HG02759 (cell line): ENCODE measurements at regions not wholly inside any gene's neighbourhood (a gene's known extent, or its start where the extent isn't known, plus 50 kb on each side); places are given as distances from the start of the nearest gene placed in this dataset.

Experiments
- ATAC-seq: cut with Tn5 transposase; IDR thresholded peaks from one replicate; pipeline ENCODE4 v1.9.1; 2021; ENCODE audit warnings: mild to moderate bottlenecking, moderate library complexity; ENCODE audit not compliant: unreplicated experiment

- ATAC-seq, result no peak
Measured at GRCh38 chr3:174398761-174399160, 460.4 kb upstream of the NAALADL2 start.

- ATAC-seq, result no peak
Measured at GRCh38 chr3:174403831-174404230, 455.3 kb upstream of the NAALADL2 start.

GRCh38 chr3:174408310-174408709, 450.8 kb upstream of the NAALADL2 start:
- ATAC-seq, result no peak

GRCh38 chr3:174409086-174409743, 449.9 kb upstream of the NAALADL2 start:
- no peak for ATAC-seq

DNA sequence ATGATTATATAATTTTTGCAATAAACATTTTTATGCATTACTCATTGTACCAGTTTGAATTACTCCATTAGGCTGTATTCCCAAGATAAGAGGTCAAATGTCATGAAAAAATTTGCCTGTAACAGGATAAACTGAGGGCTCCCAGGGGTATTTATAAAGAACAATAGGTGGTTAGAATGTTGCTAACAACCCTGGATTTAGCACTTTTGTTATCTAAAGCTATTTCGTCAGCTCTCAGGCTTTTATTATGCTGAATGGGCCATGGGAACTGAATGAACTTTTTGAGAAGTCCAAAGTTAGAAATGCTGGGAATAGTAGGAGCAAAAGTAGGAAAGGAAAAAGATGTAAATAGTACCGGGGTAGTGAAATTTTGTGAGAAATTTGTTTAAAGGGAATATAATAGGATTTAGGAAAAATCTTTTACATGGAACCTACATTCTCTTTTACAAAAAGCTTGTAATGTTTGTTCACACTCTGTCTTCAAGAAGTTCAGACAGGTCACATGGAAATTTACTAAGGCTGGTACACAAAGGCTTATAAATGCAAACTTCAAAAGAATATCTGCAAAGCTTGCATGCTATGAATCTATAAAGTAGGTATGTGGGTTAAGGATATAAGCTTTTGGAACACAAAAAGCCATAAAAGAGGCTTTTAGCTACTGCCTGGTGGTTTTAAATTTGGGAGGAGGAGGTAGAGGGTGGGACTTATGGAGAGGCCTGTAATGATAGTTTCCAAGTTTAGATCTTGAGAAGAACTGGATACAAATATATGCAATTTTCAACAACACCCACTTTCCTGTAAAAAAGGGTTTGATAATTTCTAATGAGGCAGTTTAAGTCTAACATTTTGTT, 445.8 kb upstream of the NAALADL2 start:
- no peak for ATAC-seq

DNA sequence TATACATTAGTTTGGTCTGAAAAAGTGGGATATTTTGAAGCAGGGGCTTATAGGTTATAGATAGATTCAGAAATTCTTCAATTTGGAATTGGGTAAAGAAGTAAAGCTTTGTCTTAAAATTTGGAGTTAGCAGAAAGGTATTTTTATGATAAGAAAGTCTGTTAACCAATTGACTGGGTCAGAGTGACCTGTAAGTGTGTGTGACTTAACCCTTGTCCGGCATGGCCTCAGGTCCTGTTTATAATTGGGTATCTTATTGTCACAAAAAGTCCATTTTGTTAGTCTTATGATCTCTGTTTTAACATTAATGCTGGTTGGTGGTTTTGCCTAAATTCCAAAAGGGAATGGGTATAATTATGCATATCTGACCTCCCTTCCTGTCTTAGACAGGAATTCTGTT, 444.2 kb upstream of the NAALADL2 start:
- ATAC-seq, result no peak

- ATAC-seq, result no peak
Measured at GRCh38 chr3:174417573-174417972, 441.6 kb upstream of the NAALADL2 start.

GRCh38 chr3:174419216-174419615, 439.9 kb upstream of the NAALADL2 start:
- no peak for ATAC-seq

- ATAC-seq, result no peak
Measured at GRCh38 chr3:174423936-174424335, 435.2 kb upstream of the NAALADL2 start.

- ATAC-seq, result no peak
Measured at GRCh38 chr3:174424656-174425055, 434.5 kb upstream of the NAALADL2 start.

DNA sequence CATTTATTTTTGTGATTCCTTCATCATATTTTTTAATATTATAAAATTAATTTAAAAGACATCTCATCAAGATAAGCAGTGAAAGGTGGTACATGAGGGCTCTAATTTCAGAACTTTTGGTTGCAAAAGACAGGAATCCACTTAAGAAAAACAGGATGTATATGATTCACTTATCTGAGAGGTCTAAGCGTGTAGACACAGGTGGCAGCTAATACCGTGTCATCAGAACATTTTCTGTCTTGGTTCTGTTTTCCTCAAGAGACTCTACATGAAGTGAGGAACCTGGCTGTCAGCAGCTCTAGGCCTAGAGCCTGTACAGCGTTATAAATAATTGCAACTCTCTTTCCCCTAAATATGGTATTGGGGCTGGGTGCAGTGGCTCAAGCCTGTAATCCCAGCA, 433.7 kb upstream of the NAALADL2 start:
- ATAC-seq, result no peak

- no peak for ATAC-seq
Measured at GRCh38 chr3:174430986-174431385, 428.1 kb upstream of the NAALADL2 start.

GRCh38 chr3:174431717-174432116, 427.4 kb upstream of the NAALADL2 start:
- no peak for ATAC-seq

DNA sequence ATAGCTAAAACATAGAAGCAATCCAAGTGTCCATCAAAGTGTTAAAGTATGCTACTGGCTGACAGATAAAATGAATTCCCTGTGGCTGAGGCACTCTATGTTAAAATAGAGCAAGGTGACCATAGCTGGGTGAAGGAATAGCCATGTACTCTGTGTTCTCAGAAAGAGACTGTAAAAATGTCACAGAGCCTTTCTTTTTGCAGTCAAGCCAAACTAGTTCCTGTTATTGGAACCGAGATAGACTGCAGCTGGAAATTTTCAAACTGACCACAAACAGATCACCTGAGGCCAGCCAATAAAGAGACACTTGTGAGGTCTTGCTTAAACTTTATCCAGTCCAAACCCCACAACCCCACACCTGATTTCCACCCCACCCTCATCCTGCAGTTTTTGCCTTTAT, 422.8 kb upstream of the NAALADL2 start:
- no peak for ATAC-seq

GRCh38 chr3:174438501-174439145, 420.5 kb upstream of the NAALADL2 start:
- no peak for ATAC-seq

- no peak for ATAC-seq
Measured at GRCh38 chr3:174439331-174440252, 419.5 kb upstream of the NAALADL2 start.

GRCh38 chr3:174440253-174440701, 418.9 kb upstream of the NAALADL2 start:
- ATAC-seq, result no peak

GRCh38 chr3:174440741-174441587, 418.2 kb upstream of the NAALADL2 start:
- peak; percentile 86 for ATAC-seq

- ATAC-seq, result no peak
Measured at GRCh38 chr3:174441588-174442301, 417.4 kb upstream of the NAALADL2 start.
